Liver (tissue), 8 donors: ENCODE measurements at regions not wholly inside any gene's neighbourhood (a gene's known extent, or its start where the extent isn't known, plus 50 kb on each side); places are given as distances from the start of the nearest gene placed in this dataset.

Source experiments
- DNase-seq: peaks from one replicate; pipeline ENCODE4 v3.0.0-alpha.2; 2017; ENCODE audit warnings: low spot score
- H3K27ac ChIP-seq, 2 donors: one replicate each; pipeline ENCODE4 v1.7.0; 2013; ENCODE audit warnings: inconsistent platforms in 2 of 2, low read length in 2 of 2, control low read depth in 1 of 2, low read depth in 1 of 2, mild to moderate bottlenecking in 1 of 2
- H3K27me3 ChIP-seq, 4 donors: one replicate each; pipeline versions ENCODE4 v1.6.1 to v1.7.0; 2013; ENCODE audit warnings: low read length in 3 of 4, inconsistent platforms in 1 of 4, mild to moderate bottlenecking in 1 of 4, moderate library complexity in 1 of 4; ENCODE audit not compliant: control insufficient read depth in 4 of 4, insufficient read depth in 4 of 4
- H3K36me3 ChIP-seq, 4 donors: one replicate each; pipeline versions ENCODE4 v1.6.1 to v1.7.0; 2013; ENCODE audit warnings: low read length in 3 of 4, mild to moderate bottlenecking in 3 of 4, low read depth in 1 of 4, moderate library complexity in 1 of 4; ENCODE audit not compliant: control insufficient read depth in 4 of 4, insufficient read depth in 3 of 4
- H3K4me1 ChIP-seq, 4 donors: one replicate each; pipeline versions ENCODE4 v1.6.1 to v1.7.0; 2013; ENCODE audit warnings: low read length in 3 of 4, mild to moderate bottlenecking in 3 of 4, moderate library complexity in 1 of 4; ENCODE audit not compliant: control insufficient read depth in 4 of 4, insufficient read depth in 4 of 4
- H3K4me3 ChIP-seq, 3 donors: one replicate each; pipeline versions ENCODE4 v1.6.1 to v1.7.0; 2013; ENCODE audit warnings: low read length in 3 of 3, control low read depth in 1 of 3, low read depth in 1 of 3, mild to moderate bottlenecking in 1 of 3
- H3K9ac ChIP-seq, 2 donors: one replicate each; pipeline ENCODE4 v1.7.0; 2013; ENCODE audit warnings: low read length in 2 of 2, mild to moderate bottlenecking in 2 of 2, moderate library complexity in 2 of 2, control low read depth in 1 of 2, low read depth in 1 of 2
- H3K9me3 ChIP-seq, 4 donors: one replicate each; pipeline versions ENCODE4 v1.6.1 to v1.7.0; 2013; ENCODE audit warnings: low read length in 3 of 4; ENCODE audit not compliant: control insufficient read depth in 4 of 4
- ATF3 ChIP-seq: IDR thresholded peaks from 2 replicates; pipeline ENCODE4 v1.6.1; 2016; ENCODE audit warnings: antibody characterized with exemption
- CTCF ChIP-seq: fragments of 150-350 bp; IDR thresholded peaks from 2 replicates; pipeline ENCODE4 v1.5.1; 2017; ENCODE audit warnings: improper control_type of control experiment, low read depth, low read length; ENCODE audit not compliant: missing input control
- EGR1 ChIP-seq, 2 donors: IDR thresholded peaks; 2 replicates each; pipeline ENCODE4 v1.6.1; 2016 to 2018; ENCODE audit warnings: antibody characterized with exemption in 2 of 2, low read depth in 2 of 2
- FOXA1 ChIP-seq: IDR thresholded peaks from 2 replicates; pipeline ENCODE4 v1.6.1; 2016; ENCODE audit warnings: antibody characterized with exemption
- FOXA2 ChIP-seq: IDR thresholded peaks from 2 replicates; pipeline ENCODE4 v1.6.1; 2016; ENCODE audit warnings: antibody characterized with exemption
- HNF4A ChIP-seq, 2 donors: conservative IDR thresholded peaks; 2 replicates each; pipeline ENCODE4 v1.6.1; 2016; ENCODE audit warnings: antibody characterized with exemption in 2 of 2, mild to moderate bottlenecking in 2 of 2
- HNF4G ChIP-seq: IDR thresholded peaks from 2 replicates; pipeline ENCODE4 v1.6.1; 2016; ENCODE audit warnings: antibody characterized with exemption
- JUND ChIP-seq, 2 donors: IDR thresholded peaks; 2 replicates each; pipeline ENCODE4 v1.6.1; 2016; ENCODE audit warnings: antibody characterized with exemption in 2 of 2
- NR2F2 ChIP-seq: IDR thresholded peaks from 2 replicates; pipeline ENCODE4 v1.6.1; 2016; ENCODE audit warnings: antibody characterized with exemption
- RAD21 ChIP-seq, 2 donors: IDR thresholded peaks; 2 replicates each; pipeline ENCODE4 v1.6.1; 2016; ENCODE audit warnings: antibody characterized with exemption in 2 of 2, mild to moderate bottlenecking in 2 of 2
- RXRA ChIP-seq, 2 donors: IDR thresholded peaks; 2 replicates each; pipeline ENCODE4 v1.6.1; 2017 to 2018; ENCODE audit warnings: antibody characterized with exemption in 2 of 2, mild to moderate bottlenecking in 1 of 2
- SP1 ChIP-seq: IDR thresholded peaks from 2 replicates; pipeline ENCODE4 v1.6.1; 2018; ENCODE audit warnings: antibody characterized with exemption, mild to moderate bottlenecking
- TAF1 ChIP-seq: conservative IDR thresholded peaks from 2 replicates; pipeline ENCODE4 v1.6.1; 2016; ENCODE audit warnings: antibody characterized with exemption, mild to moderate bottlenecking
- YY1 ChIP-seq: IDR thresholded peaks from 2 replicates; pipeline ENCODE4 v1.6.1; 2016; ENCODE audit warnings: antibody characterized with exemption, mild to moderate bottlenecking
- WGBS: extraction: QIAGEN DNeasy Blood & Tissue Kit; methylation state at CpG from one replicate; pipeline ENCODE4 v1.1.7; 2013; 5-methylcytosine and 5-hydroxymethylcytosine counted together
- TF ChIP-seq, protein P1 (sequence below): IDR thresholded peaks from 2 replicates; pipeline ENCODE4 v1.6.1; 2016; ENCODE audit warnings: antibody characterized with exemption
- TF ChIP-seq, protein P2 (sequence below): IDR thresholded peaks from 2 replicates; pipeline ENCODE4 v1.6.1; 2016; ENCODE audit warnings: antibody characterized with exemption, mild to moderate bottlenecking
- TF ChIP-seq, protein P3 (sequence below): IDR thresholded peaks from 2 replicates; pipeline ENCODE4 v1.6.1; 2016; ENCODE audit warnings: antibody characterized with exemption
- donor health status: healthy.
- donor health status: healthy.
- donor health status: healthy.
- donor health status: healthy.
- donor health status: healthy.

GRCh38 chr4:60129740-60130139 is 1070.4 kb upstream of the ADGRL3 start:
- 28% methylated on average over 1 of the region's 1 CpG for WGBS
- no peaks in the 10 kb centered on the region for H3K4me1 ChIP-seq

More at GRCh38 chr4:60129740-60130139, 1070.4 kb upstream of the ADGRL3 start:
- Histone ChIP-seq H3K27me3 (peaks cover 0 to 3% (median 0%) of the 10 kb centered on the region in 4 donors), H3K36me3 (no peaks in the 10 kb centered on the region), H3K9ac (no peak overlapping the region), H3K9me3 (no peaks in the 10 kb centered on the region), H3K27ac (no peak overlapping the region), H3K4me3 (no peak overlapping the region)
- TF ChIP-seq HNF4A (conservative IDR thresholded peaks at IDR 0.05) = no peak
- TF ChIP-seq, protein P1, sequence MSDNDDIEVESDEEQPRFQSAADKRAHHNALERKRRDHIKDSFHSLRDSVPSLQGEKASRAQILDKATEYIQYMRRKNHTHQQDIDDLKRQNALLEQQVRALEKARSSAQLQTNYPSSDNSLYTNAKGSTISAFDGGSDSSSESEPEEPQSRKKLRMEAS = no peak
- no peak for TF ChIP-seq YY1
- no peak for TF ChIP-seq ATF3
- TF ChIP-seq RXRA (IDR thresholded peaks at IDR 0.05) = no peak
- TF ChIP-seq SP1 = no peak
- TF ChIP-seq FOXA1 = no peak
- TF ChIP-seq, protein P2, sequence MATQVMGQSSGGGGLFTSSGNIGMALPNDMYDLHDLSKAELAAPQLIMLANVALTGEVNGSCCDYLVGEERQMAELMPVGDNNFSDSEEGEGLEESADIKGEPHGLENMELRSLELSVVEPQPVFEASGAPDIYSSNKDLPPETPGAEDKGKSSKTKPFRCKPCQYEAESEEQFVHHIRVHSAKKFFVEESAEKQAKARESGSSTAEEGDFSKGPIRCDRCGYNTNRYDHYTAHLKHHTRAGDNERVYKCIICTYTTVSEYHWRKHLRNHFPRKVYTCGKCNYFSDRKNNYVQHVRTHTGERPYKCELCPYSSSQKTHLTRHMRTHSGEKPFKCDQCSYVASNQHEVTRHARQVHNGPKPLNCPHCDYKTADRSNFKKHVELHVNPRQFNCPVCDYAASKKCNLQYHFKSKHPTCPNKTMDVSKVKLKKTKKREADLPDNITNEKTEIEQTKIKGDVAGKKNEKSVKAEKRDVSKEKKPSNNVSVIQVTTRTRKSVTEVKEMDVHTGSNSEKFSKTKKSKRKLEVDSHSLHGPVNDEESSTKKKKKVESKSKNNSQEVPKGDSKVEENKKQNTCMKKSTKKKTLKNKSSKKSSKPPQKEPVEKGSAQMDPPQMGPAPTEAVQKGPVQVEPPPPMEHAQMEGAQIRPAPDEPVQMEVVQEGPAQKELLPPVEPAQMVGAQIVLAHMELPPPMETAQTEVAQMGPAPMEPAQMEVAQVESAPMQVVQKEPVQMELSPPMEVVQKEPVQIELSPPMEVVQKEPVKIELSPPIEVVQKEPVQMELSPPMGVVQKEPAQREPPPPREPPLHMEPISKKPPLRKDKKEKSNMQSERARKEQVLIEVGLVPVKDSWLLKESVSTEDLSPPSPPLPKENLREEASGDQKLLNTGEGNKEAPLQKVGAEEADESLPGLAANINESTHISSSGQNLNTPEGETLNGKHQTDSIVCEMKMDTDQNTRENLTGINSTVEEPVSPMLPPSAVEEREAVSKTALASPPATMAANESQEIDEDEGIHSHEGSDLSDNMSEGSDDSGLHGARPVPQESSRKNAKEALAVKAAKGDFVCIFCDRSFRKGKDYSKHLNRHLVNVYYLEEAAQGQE = no peak
- TF ChIP-seq NR2F2 = no peak
- TF ChIP-seq HNF4G = no peak
- TF ChIP-seq, protein P3, sequence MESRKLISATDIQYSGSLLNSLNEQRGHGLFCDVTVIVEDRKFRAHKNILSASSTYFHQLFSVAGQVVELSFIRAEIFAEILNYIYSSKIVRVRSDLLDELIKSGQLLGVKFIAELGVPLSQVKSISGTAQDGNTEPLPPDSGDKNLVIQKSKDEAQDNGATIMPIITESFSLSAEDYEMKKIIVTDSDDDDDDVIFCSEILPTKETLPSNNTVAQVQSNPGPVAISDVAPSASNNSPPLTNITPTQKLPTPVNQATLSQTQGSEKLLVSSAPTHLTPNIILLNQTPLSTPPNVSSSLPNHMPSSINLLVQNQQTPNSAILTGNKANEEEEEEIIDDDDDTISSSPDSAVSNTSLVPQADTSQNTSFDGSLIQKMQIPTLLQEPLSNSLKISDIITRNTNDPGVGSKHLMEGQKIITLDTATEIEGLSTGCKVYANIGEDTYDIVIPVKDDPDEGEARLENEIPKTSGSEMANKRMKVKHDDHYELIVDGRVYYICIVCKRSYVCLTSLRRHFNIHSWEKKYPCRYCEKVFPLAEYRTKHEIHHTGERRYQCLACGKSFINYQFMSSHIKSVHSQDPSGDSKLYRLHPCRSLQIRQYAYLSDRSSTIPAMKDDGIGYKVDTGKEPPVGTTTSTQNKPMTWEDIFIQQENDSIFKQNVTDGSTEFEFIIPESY = no peak
- TF ChIP-seq FOXA2 = no peak
- TF ChIP-seq RAD21 (IDR thresholded peaks at IDR 0.05) = no peak
- no peak for TF ChIP-seq TAF1
- no peak for TF ChIP-seq JUND (IDR thresholded peaks at IDR 0.05)
- no peak for TF ChIP-seq EGR1 (IDR thresholded peaks at IDR 0.05; ENCODE audit: low read depth in 2 of 2)
- TF ChIP-seq CTCF = no peak
- DNase-seq = no peak
